Right hindlimb (tissue), 1 donor: ENCODE measurements at regions not wholly inside any gene's neighbourhood (a gene's known extent, or its start where the extent isn't known, plus 50 kb on each side); places are given as distances from the start of the nearest gene placed in this dataset.

ENCODE experiments used
- DNase-seq: peaks from one replicate; pipeline ENCODE4 v3.0.0-alpha.2; 2018

DNA sequence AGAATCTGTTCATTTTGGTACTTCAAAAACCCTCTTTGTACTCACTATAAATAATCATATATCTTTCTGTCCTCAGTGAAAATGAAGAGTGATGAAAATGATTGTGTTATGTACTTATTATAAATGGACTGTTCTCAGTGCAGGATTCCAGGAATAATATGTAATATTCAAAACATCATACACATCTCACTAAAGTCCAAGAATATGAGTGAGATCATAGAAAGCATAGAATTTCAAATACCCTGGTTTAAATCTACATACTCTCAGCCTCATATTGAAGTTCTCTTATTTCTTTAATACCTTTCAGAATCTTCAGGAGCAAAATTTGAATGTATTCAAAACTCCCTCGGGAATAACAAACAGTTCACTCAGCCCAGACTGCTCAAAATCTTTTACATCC is 868.0 kb downstream of the SLITRK6 start:
- no peak for DNase-seq

DNA sequence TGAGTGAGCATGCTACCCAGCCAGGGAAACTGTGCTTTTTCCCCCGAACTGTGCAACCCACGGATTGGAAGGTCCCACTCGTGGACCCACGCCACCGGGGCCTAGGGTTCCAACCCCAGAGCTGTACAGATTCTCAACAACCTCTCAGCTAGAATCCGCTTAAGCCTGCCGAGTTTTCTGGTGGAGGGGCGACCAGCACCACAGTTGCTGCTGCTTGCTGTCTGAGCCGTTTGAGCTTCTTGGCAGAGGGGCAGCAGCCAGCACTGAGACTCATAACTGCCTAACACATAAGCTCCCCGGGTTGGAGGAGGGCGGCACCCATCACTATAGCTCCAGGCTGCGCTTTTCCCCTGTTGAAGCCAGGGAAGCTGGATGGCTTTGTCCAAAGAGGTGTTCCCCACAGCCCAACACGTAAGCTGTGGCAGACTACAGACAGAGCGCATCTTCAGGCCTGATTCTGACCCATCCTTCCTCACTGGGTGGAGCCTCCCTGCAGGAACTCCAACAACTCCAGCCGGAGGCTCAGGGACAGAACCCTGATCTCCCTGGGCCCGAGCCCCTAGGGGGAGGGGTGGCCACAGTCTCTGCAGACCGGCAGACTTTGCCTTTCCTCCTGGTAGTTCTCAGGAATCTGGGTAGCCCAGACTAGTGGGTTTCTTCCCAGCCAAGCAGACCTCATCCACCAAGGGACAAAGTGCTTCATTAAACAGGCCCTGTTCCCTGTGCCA is 871.6 kb downstream of the SLITRK6 start:
- DNase-seq: no peak

DNA sequence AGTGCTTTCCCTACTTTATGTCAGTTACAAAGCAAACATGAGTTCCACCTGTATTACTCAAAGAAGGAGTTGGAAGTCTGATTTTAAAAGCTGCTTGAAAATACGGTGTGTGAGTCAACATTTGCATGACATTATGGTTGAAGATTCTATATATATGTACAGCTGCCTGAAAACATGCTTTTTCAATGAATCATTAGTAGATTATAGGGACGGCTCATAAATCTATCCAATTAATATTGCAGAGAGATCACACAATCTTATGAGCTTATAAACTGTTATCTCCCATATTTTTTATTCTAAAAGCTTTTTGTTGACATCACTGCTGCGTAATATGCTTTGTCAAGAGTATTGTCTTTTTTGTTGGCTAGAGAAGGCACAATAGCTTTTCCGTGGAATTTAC is 873.8 kb downstream of the SLITRK6 start:
- DNase-seq: no peak

DNA sequence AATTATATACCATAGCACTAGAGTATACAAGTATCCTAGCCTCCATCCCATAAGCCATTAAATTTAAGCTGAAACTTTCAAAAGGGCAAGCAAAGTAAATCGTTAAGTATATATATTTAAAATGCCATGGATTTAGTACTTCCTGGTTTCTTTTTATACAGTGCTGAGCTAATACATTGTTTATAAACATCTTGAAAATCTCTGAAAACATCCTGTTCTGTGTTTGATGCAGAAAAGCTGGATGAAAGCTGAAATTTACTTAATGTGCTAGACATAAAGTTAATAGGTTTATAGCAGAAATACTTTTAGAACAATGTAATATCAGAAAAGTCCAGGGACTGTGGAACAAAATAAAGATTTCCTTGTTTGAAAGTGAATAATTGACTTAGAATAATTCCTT is 875.4 kb downstream of the SLITRK6 start:
- no peak for DNase-seq

DNA sequence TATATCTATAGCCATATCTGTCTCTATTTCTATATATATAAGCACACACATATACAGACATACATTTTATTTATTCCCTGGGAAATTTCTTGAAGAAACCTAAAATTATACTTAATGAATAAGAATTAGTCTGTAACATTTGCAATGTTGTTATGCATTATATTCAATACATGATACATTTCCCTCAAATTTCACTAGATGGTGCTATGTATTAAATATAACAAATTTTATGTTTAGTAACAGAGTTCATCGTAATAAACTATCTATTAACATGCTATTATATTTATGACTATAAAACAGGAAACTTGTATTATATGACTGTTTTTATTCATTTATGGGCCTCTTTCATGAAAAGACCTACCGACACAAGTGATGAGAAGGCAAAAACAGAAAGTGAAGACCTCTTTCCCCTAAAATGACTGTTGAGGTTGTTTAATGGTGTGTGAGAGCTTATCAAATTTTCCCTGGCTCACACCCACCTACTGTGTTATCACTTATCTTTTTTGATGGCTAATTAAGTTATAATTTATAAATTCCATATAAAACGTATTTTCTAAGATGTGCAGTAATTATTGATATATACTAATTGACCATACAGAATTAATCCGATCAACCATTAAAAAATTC is 881.9 kb downstream of the SLITRK6 start:
- DNase-seq: no peak

GRCh38 chr13:84912720-84913119 is 886.5 kb downstream of the SLITRK6 start:
- no peak for DNase-seq

- DNase-seq: no peak
Measured at GRCh38 chr13:84910423-84910822, 888.8 kb downstream of the SLITRK6 start.

DNA sequence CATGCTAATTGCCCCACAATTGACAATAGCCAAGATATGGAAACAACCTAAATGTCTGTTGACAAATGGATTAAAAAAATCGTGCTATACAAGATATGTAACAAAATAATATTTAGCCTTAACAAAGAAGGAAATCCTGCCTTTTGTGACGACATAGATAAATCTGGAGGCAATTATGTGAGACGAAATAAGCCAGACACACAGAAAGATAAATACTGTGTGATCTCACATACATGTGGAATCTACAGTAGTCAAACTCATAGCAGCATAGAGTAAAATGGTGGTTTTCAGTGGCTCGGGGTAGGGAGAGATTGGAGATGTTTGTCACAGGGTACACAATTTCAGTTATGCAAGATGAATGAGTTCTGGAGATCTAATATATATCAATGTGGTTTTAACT is 895.8 kb downstream of the SLITRK6 start:
- no peak for DNase-seq

GRCh38 chr13:84902243-84902642 is 897.0 kb downstream of the SLITRK6 start:
- no peak for DNase-seq

DNA sequence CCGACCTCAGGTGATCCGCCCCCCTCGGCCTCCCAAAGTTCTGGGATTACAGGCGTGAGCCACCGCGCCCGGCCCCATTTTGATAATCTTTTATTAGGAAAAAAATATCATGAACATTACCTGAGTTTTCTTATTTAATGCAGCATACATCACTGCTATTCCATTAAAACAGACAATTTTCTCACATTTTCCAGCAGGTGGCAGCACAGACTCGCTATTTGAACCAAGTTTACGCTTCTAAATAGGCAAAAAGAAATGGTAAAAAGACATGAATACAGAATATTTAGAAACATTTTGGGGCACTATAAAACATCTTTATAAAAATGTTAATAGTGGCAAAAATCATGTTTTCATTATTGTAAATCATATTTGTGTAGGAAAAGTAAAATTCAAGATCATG is 903.1 kb downstream of the SLITRK6 start:
- DNase-seq: peak; percentile 39

DNA sequence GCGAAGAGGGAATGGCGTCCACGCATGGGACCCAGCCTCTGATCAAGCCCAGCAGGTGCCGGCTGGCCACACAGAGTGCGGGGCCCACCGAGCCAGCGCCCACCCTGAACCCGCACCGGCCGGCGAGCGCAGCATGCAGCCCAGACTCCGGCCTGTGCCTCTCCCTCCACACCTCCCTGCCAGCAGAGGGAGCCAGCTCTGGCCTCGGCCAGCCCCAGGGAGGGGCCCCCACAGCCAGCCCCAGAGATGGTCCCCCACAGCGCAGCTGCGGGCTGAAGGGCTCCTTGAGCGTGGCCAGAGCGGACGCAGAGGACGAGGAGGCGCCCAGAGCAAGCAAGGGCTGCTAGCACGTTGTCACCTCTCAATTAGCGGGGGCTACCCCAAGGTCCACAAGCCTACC is 904.5 kb downstream of the SLITRK6 start:
- no peak for DNase-seq

- no peak for DNase-seq
Measured at GRCh38 chr13:84885868-84886267, 913.4 kb downstream of the SLITRK6 start.

DNA sequence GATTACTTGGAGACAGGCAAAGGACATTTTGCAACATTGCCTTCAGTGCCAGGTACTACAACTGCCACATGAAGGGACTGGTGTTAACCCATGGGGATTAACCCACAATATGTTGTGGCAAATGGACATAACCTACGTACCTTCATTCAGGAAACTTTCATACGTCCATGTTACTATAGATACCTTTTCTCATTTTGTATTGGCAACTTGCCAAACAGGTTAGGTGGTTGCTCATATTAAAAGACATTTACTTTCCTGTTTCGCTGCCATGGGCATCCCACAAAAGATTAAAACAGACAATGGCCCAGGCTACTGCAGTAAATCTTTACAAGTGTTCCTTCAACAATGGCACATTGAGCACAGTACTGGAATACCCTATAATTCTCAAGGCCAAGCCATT is 925.3 kb downstream of the SLITRK6 start:
- DNase-seq: no peak

DNA sequence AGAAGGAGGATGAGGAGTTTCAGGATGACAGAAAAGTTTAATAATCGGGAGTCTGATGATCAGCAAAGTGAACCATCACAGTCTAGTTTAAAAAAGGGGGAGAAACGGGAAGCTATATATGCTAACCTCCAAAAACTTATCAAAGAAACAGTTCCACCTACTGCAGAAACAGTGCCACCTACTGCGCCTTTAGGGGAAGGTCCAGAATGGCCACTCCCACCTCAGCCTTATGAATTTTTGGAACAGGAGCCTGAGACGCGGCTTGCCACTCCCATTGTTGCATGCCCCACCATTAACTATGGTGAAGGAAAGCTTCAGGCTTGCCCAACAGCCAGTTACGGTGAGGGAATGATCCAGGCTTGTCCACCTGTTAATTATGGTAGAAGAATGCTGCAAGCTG is 929.0 kb downstream of the SLITRK6 start:
- DNase-seq: no peak

DNA sequence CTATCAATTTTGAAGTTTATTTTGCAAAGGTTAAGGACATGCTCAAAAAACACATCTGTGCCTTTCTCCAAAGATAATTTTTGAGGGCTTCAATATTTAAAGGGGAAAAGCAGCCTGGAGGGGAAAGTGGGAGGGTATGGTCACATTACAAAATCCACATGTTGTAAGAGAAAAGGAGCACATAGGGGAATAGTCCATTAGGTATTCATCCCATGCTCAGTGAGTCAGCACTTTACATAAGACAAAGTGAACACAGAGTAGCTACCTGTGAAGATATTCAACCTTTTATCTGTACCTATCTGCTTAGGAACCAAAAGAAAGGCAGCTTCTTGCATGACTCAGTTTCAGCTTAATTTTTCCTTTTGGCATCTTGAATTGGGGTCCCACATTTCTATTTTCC is 932.0 kb downstream of the SLITRK6 start:
- DNase-seq: no peak

DNA sequence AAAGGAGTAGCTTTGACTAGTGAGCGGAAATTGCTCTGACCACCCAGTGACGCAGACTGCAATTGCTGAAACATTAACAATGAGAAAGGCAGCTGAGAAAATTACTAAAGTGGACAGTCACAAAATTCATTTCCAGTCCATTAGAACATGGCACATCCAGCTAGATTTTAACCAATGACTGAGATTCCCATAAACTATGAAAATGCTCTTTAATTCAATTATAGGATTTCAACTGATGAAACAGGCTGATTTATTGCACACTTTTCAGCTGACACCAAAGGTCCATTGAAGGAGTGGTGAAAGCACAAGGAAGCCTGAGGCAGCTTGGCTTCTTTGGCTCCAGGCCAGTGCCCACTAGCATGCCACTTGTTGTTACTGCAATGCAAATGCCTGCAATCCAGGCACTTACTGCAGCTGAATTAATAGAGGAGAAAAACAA is 933.4 kb downstream of the SLITRK6 start:
- peak; percentile 19 for DNase-seq

GRCh38 chr13:84864341-84864740 is 934.9 kb downstream of the SLITRK6 start:
- DNase-seq: no peak

DNA sequence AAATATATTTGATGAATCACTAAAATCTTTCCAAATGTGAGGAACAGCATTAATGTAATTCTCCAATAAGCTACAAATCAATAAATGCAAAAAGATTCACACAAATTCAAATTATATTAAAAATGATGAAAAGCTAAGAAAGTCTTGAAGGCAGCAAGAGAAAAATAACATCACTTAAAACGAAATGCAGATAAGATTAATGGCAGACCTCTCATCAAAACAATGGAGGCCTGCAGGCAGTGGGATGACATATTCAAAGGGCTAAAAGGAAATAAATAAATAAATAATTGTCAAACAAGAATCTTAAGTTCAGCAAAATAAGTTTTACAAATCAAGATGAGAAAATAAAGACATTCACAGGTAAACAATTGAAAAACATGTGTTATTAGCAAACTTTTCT is 952.1 kb downstream of the SLITRK6 start:
- DNase-seq: no peak

- DNase-seq: no peak
Measured at GRCh38 chr13:84845907-84846619, 953.2 kb downstream of the SLITRK6 start.

DNA sequence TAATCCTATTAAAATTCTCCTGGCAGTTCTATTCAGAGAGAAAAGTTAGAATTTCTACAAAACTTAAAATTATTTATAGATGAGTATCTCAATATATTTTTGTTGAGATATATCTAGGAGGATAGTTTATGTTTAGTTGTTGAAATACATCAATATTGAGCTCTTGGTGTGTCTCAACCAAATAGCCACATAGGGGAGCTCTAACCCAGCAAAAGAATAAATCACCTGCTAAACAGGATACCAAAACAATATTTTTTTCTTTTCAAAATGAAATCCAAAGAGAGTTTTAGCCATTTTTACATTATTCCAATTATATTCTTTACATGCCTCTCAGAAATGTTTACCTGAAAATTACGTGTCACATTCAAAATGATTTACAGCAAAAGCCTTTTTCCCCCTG is 954.7 kb downstream of the SLITRK6 start:
- no peak for DNase-seq

- DNase-seq: no peak
Measured at GRCh38 chr13:84843368-84843767, 955.9 kb downstream of the SLITRK6 start.

GRCh38 chr13:84834201-84834600 is 951.9 kb upstream of the SLITRK1 start:
- DNase-seq: no peak

DNA sequence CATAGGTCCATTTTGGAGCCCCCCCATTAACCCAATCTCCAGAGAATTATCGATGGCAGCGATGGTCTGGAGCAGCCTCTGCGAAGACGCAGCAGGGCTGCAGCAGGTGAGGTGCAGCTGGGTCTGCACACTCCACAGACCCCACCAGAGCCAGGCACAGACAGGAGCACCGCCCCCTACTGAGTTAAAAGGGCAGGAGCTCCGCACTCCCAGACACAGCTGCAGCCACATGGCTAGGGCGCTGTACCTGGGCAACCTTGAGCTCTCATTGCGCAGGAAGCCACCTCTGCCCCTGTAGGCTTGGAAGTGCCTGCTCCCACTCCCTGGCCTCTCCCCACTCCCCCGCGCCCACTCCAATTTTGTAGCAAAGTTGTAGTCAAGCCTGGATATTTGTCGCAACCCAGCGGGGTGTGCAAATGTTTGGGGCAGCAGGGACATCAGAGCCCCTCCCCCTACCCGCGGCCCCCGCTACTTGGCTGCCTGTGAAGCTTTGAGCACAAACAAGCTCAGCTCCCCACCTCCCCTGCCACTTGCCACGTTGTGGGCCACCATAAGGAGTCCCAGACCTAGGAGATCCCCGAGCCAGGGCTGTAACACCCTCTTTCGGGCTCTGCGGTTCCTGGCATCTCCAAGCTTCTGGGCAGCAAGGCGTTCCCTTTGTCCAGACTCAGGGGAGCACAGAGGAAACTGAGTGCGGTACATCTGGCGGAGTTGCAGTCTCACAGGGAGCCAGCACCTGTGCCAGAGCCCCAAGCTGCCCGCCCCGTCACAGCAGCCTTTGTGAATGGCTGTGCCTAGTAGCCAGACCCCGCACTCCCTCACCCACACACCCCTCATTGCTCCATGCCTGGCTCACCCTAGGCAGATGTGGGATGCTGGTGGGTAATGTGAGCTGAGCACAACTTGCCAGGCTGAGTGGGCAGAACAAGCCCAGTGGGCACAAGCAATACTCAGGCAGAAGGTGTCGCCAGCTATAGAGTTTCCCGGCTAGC is 949.7 kb upstream of the SLITRK1 start:
- DNase-seq: no peak
